ENCODE measurements at regions not wholly inside any gene's neighbourhood (a gene's known extent, or its start where the extent isn't known, plus 50 kb on each side); places are given as distances from the start of the nearest gene placed in this dataset.

GRCh38 chr9:129395633-129396364 is 217.7 kb upstream of the IER5L start:
- no peak for DNase-seq

- DNase-seq: no peak
These were observed 216.8 kb upstream of the IER5L start for GRCh38 chr9:129394886-129395279.

GRCh38 chr9:129394061-129394885 is 216.2 kb upstream of the IER5L start:
- peak in 1 of 2 experiments; percentile 11 for DNase-seq

GRCh38 chr9:129393064-129393463 is 215.0 kb upstream of the IER5L start:
- DNase-seq: no peak

- DNase-seq: no peak
These were observed 214.1 kb upstream of the IER5L start for GRCh38 chr9:129392093-129392541.

GRCh38 chr9:129391221-129391661 is 213.2 kb upstream of the IER5L start:
- no peak for DNase-seq

- DNase-seq: no peak
These were observed 212.5 kb upstream of the IER5L start for GRCh38 chr9:129390541-129390940.

GRCh38 chr9:129387822-129388221 is 209.8 kb upstream of the IER5L start:
- DNase-seq: no peak

- DNase-seq: no peak
These were observed 208.7 kb upstream of the IER5L start for GRCh38 chr9:129386812-129387177.

GRCh38 chr9:129385211-129385934 is 207.3 kb upstream of the IER5L start:
- DNase-seq: no peak

- no peak for DNase-seq
These were observed 206.6 kb upstream of the IER5L start for GRCh38 chr9:129384491-129385210.

GRCh38 chr9:129383561-129384490 is 205.8 kb upstream of the IER5L start:
- no peak for DNase-seq

GRCh38 chr9:129383019-129383560 is 205.0 kb upstream of the IER5L start:
- DNase-seq: no peak

- no peak for DNase-seq
These were observed 204.4 kb upstream of the IER5L start for GRCh38 chr9:129382281-129383018.

GRCh38 chr9:129381481-129381957 is 203.5 kb upstream of the IER5L start:
- DNase-seq: no peak

GRCh38 chr9:129380961-129381401 is 202.9 kb upstream of the IER5L start:
- no peak for DNase-seq

- DNase-seq: no peak
These were observed 201.8 kb upstream of the IER5L start for GRCh38 chr9:129379886-129380285.

- DNase-seq: no peak
These were observed 201.2 kb upstream of the IER5L start for GRCh38 chr9:129379181-129379836.

- DNase-seq: no peak
These were observed 200.0 kb upstream of the IER5L start for GRCh38 chr9:129377931-129378661.
